Neuronal stem cell (in vitro differentiated cells): ENCODE measurements at regions not wholly inside any gene's neighbourhood (a gene's known extent, or its start where the extent isn't known, plus 50 kb on each side); places are given as distances from the start of the nearest gene placed in this dataset.

Source experiments
- DNase-seq: peaks from one replicate; pipeline ENCODE4 v3.0.0-alpha.2; 2013; ENCODE audit warnings: low spot score
- H2AFZ ChIP-seq: one replicate; pipeline ENCODE4 v1.6.1; 2013; ENCODE audit warnings: mild to moderate bottlenecking, low read length, inconsistent platforms
- H2AK5ac ChIP-seq: 2 replicates; pipeline ENCODE4 v1.6.1; 2013; ENCODE audit warnings: low read depth, mild to moderate bottlenecking, inconsistent platforms, low read length, moderate library complexity, mixed read lengths
- H2BK120ac ChIP-seq: 2 replicates; pipeline ENCODE4 v1.6.1; 2013; ENCODE audit warnings: low read depth, mild to moderate bottlenecking, inconsistent platforms, low read length, moderate library complexity, mixed read lengths
- H2BK12ac ChIP-seq: one replicate; pipeline ENCODE4 v1.6.1; 2013; ENCODE audit warnings: low read length, inconsistent platforms
- H2BK15ac ChIP-seq: 2 replicates; pipeline ENCODE4 v1.6.1; 2013; ENCODE audit warnings: mild to moderate bottlenecking, low read length, inconsistent platforms, mixed read lengths
- H2BK5ac ChIP-seq: one replicate; pipeline ENCODE4 v1.6.1; 2013; ENCODE audit warnings: inconsistent platforms, mild to moderate bottlenecking, low read length, moderate library complexity
- H3K14ac ChIP-seq: one replicate; pipeline ENCODE4 v1.6.1; 2013; ENCODE audit warnings: low read length, inconsistent platforms
- H3K18ac ChIP-seq: 2 replicates; pipeline ENCODE4 v1.6.1; 2013; ENCODE audit warnings: low read length, inconsistent platforms
- H3K23ac ChIP-seq: 2 replicates; pipeline ENCODE4 v1.6.1; 2013; ENCODE audit warnings: low read depth, mild to moderate bottlenecking, mixed read lengths, low read length, inconsistent platforms; ENCODE audit not compliant: poor library complexity
- H3K27ac ChIP-seq: replicated peaks from 3 replicates; pipeline ENCODE4 v1.5.1; 2013; ENCODE audit warnings: low read length, inconsistent platforms
- H3K27me3 ChIP-seq, 3 experiments: 2 replicates each; pipeline ENCODE4 v1.6.1; 2013; ENCODE audit warnings: low read length in 3 of 3, mild to moderate bottlenecking in 2 of 3, inconsistent platforms in 1 of 3, low read depth in 1 of 3, mixed read lengths in 1 of 3, moderate library complexity in 1 of 3; ENCODE audit not compliant: control insufficient read depth in 3 of 3, insufficient read depth in 3 of 3
- H3K36me3 ChIP-seq, 2 donors: replicated peaks in 1 of 2; 2 replicates each; pipeline ENCODE4 v1.6.1; 2013; ENCODE audit warnings: low read length in 2 of 2; ENCODE audit not compliant: control insufficient read depth in 2 of 2, insufficient read depth in 2 of 2
- H3K4ac ChIP-seq: 2 replicates; pipeline ENCODE4 v1.6.1; 2013; ENCODE audit warnings: inconsistent platforms, mild to moderate bottlenecking, low read length, moderate library complexity
- H3K4me1 ChIP-seq, 2 donors: 1 replicate in 1 of 2; 2 replicates in 1 of 2; pipeline ENCODE4 v1.6.1; 2013; ENCODE audit warnings: low read length in 2 of 2, low read depth in 1 of 2; ENCODE audit not compliant: control insufficient read depth in 2 of 2, insufficient read depth in 1 of 2
- H3K4me2 ChIP-seq: one replicate; pipeline ENCODE4 v1.6.1; 2013; ENCODE audit warnings: mild to moderate bottlenecking, low read length, inconsistent platforms; ENCODE audit not compliant: insufficient read depth, poor library complexity, severe bottlenecking
- H3K4me3 ChIP-seq, 2 donors: 2 replicates each; pipeline ENCODE4 v1.5.1; 2013; ENCODE audit warnings: low read length in 2 of 2, mild to moderate bottlenecking in 2 of 2, inconsistent platforms in 1 of 2, moderate library complexity in 1 of 2
- H3K79me1 ChIP-seq: one replicate; pipeline ENCODE4 v1.6.1; 2013; ENCODE audit warnings: low read depth, mild to moderate bottlenecking, inconsistent platforms, low read length, moderate library complexity
- H3K9ac ChIP-seq: one replicate; pipeline ENCODE4 v1.6.1; 2013; ENCODE audit warnings: mild to moderate bottlenecking, low read depth, low read length, inconsistent platforms; ENCODE audit not compliant: poor library complexity
- H3K9me3 ChIP-seq, 2 donors: replicated peaks in 1 of 2; 2 replicates each; pipeline versions ENCODE3 to v1.6.1; 2013; ENCODE audit warnings: low read length in 2 of 2, mild to moderate bottlenecking in 2 of 2, inconsistent platforms in 1 of 2, low read depth in 1 of 2, mixed read lengths in 1 of 2, moderate library complexity in 1 of 2; ENCODE audit not compliant: control insufficient read depth in 2 of 2, insufficient read depth in 1 of 2
- H4K8ac ChIP-seq: one replicate; pipeline ENCODE4 v1.6.1; 2013; ENCODE audit warnings: low read depth, mild to moderate bottlenecking, inconsistent platforms, low read length, moderate library complexity
- H4K91ac ChIP-seq: one replicate; pipeline ENCODE4 v1.6.1; 2013; ENCODE audit warnings: low read length, low read depth, mild to moderate bottlenecking, inconsistent platforms; ENCODE audit not compliant: poor library complexity
- whole genome bisulfite sequencing, 2 donors: extraction: QIAGEN DNeasy Blood & Tissue Kit; methylation state at CpG; one replicate each; pipeline ENCODE4 v1.1.7; 2013; ENCODE audit warnings: missing lambda C conversion rate in 2 of 2, mixed read lengths in 1 of 2; ENCODE audit not compliant: insufficient read length in 2 of 2, insufficient replicate concordance in 1 of 2; ENCODE audit errors: extremely low coverage in 2 of 2; 5-methylcytosine and 5-hydroxymethylcytosine counted together

DNA sequence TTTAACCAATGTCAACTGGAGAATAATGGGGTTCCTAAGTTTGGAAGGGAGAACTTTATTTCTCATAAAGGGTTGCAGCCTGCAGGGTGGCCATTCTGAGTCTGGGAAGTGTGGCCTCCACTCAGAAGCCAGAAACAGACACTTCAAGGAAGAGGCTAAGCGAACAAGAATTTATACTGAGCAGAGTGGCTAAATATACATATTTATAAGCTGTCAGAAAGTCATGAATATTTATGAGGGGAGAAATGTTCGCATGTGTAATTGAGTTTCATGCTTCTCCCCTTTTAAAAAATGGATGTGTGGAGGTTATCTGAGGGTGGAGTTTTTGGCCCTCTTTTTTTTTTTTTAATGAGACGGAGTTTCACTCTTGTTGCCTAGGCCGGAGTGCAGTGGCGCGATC lies 78.1 kb upstream of the PLAC8 start:
- no peaks in the 10 kb centered on the region for H3K9me3 ChIP-seq
- no peak overlapping the region for H3K23ac ChIP-seq
- H3K18ac ChIP-seq = no peak overlapping the region
- H3K36me3 ChIP-seq = no peaks in the 10 kb centered on the region
- H2BK5ac ChIP-seq = no peak overlapping the region
- H3K14ac ChIP-seq = no peak overlapping the region
- no peak overlapping the region for H3K4me2 ChIP-seq
- no peak for DNase-seq
- H2BK120ac ChIP-seq = no peak overlapping the region
- peaks cover 3 to 4% of the 10 kb centered on the region in 2 donors for H3K4me1 ChIP-seq
- no CpG with 5 or more reads among the region's 6 CpGs for WGBS, 2 donors
- H2BK15ac ChIP-seq = no peak overlapping the region
- no peaks in the 10 kb centered on the region for H3K27me3 ChIP-seq
- no peak overlapping the region for H3K9ac ChIP-seq
- no peak overlapping the region for H2AK5ac ChIP-seq
- no peak overlapping the region for H3K4me3 ChIP-seq
- H2BK12ac ChIP-seq = no peak overlapping the region
- H4K8ac ChIP-seq = no peak overlapping the region
- H3K79me1 ChIP-seq = no peaks in the 10 kb centered on the region
- H3K27ac ChIP-seq = no peak overlapping the region
- no peak overlapping the region for H3K4ac ChIP-seq
- no peak overlapping the region for H4K91ac ChIP-seq
- H2AFZ ChIP-seq = no peak overlapping the region

DNA sequence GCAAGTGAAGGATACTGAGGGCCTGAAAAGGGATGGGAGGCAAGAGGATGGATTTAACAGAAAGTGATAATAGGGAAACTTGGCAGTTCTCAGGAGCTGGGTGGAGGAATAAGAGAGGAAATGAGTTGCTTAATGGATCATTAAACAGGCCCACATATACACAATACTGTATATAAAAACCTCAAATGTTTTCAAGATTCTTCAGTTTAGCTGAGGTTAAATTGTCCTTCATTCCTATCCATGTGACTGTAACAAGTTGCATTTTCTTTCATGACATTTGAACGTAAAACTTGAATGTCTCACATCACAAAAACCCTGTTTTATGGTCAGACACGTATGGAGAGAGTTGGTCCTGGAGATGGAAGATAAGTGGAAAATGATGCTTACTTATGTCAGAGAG lies 76.5 kb upstream of the PLAC8 start:
- no peak overlapping the region for H3K4me2 ChIP-seq
- no peak overlapping the region for H2AK5ac ChIP-seq
- H3K18ac ChIP-seq = no peak overlapping the region
- DNase-seq = no peak
- no peak overlapping the region for H3K27ac ChIP-seq
- no peak overlapping the region for H3K4me3 ChIP-seq
- H3K9me3 ChIP-seq = no peaks in the 10 kb centered on the region
- H3K4ac ChIP-seq = no peak overlapping the region
- no peak overlapping the region for H3K9ac ChIP-seq
- no peak overlapping the region for H4K91ac ChIP-seq
- no peak overlapping the region for H2AFZ ChIP-seq
- H2BK15ac ChIP-seq = no peak overlapping the region
- H3K36me3 ChIP-seq = no peaks in the 10 kb centered on the region
- no peak overlapping the region for H2BK12ac ChIP-seq
- no peak overlapping the region for H2BK5ac ChIP-seq
- H3K23ac ChIP-seq = no peak overlapping the region
- H2BK120ac ChIP-seq = no peak overlapping the region
- H3K4me1 ChIP-seq = peaks cover 3 to 4% of the 10 kb centered on the region in 2 donors
- no peak overlapping the region for H3K14ac ChIP-seq
- no peaks in the 10 kb centered on the region for H3K27me3 ChIP-seq
- no peaks in the 10 kb centered on the region for H3K79me1 ChIP-seq
- no CpG with 5 or more reads among the region's 2 CpGs for WGBS, 2 donors
- H4K8ac ChIP-seq = no peak overlapping the region

DNA sequence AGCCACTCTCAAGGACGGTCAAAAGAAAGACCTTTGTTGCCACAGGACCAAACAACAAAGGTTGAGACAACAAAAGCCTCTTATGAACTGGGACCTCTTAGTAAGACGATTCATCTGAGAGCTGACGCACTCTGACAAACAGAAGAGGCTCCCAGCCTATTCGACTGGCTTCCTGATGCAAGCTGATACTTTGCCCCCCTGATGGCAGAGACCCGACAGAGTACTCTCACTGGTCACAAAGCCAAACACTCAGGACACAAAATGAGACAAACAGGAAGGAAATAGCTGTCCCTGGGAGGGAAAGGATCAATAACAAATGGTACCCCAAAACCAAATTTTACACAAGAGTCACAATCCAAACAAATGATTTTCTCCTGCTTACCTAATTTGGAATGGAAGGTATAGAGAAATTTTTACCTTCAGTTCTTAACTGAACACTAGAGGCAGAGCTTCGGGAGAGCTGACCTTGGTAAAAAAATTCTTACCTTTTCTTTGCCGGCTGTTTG lies 75.2 kb upstream of the PLAC8 start:
- Histone ChIP-seq H4K91ac (no peak overlapping the region), H2BK15ac (no peak overlapping the region)

DNA sequence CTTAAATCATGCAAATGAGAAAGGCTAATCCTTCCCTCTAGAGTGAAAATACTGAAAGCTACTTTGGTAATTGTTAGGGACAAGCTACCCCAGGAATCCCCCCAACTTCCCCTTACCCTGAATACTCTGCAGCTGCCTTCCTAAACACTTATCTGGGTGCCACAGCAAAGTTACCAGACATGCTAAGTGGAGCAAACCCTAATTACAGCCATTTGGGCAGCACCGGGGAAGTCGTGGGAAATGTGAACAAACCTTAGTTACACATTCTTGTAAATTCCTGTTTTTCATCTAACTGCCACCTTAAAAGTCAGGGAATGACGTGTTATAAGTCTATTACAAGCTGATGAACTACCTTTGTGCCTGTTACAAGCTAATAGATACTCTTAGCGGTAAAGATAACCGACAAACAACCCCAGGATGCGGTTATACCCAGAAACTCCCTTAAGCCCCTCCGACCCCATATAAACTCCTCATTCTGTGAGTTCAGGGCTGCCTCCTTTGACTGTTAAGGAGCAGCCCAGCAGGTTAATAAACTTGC lies 66.0 kb upstream of the PLAC8 start:
- no peaks in the 10 kb centered on the region for H3K27me3 ChIP-seq
- H3K79me1 ChIP-seq = no peaks in the 10 kb centered on the region
- H3K36me3 ChIP-seq = no peaks in the 10 kb centered on the region
- H3K23ac ChIP-seq = no peak overlapping the region
- no CpG with 5 or more reads among the region's 7 CpGs for WGBS, 2 donors
- no peak overlapping the region for H2AK5ac ChIP-seq
- H3K9ac ChIP-seq = no peak overlapping the region
- H2BK15ac ChIP-seq = no peak overlapping the region
- no peak overlapping the region for H4K8ac ChIP-seq
- H3K18ac ChIP-seq = no peak overlapping the region
- no peak overlapping the region for H2AFZ ChIP-seq
- no peak overlapping the region for H2BK5ac ChIP-seq
- no peaks in the 10 kb centered on the region for H3K4me1 ChIP-seq
- no peak overlapping the region for H4K91ac ChIP-seq
- H2BK120ac ChIP-seq = no peak overlapping the region
- H2BK12ac ChIP-seq = no peak overlapping the region
- no peak for DNase-seq
- no peak overlapping the region for H3K4ac ChIP-seq
- no peak overlapping the region for H3K4me3 ChIP-seq
- H3K14ac ChIP-seq = no peak overlapping the region
- H3K27ac ChIP-seq = no peak overlapping the region
- H3K4me2 ChIP-seq = no peak overlapping the region
- no peaks in the 10 kb centered on the region for H3K9me3 ChIP-seq

More for the DNA sequence above, 75.2 kb upstream of the PLAC8 start:
- no peak overlapping the region for H3K23ac ChIP-seq
- H3K36me3 ChIP-seq = no peaks in the 10 kb centered on the region
- no peak overlapping the region for H3K14ac ChIP-seq
- peak; percentile 23 for DNase-seq
- no peaks in the 10 kb centered on the region for H3K79me1 ChIP-seq
- no peak overlapping the region for H2BK12ac ChIP-seq
- WGBS, 2 donors = no CpG with 5 or more reads among the region's 7 CpGs
- no peak overlapping the region for H3K4me2 ChIP-seq
- H3K27me3 ChIP-seq = no peaks in the 10 kb centered on the region
- H2AFZ ChIP-seq = peak overlapping the region; percentile 37
- H3K18ac ChIP-seq = no peak overlapping the region
- H3K9ac ChIP-seq = no peak overlapping the region
- H4K8ac ChIP-seq = no peak overlapping the region
- no peak overlapping the region for H2AK5ac ChIP-seq
- no peak overlapping the region for H3K4me3 ChIP-seq
- no peak overlapping the region for H3K27ac ChIP-seq
- no peak overlapping the region for H2BK120ac ChIP-seq
- H3K9me3 ChIP-seq = no peaks in the 10 kb centered on the region
- no peak overlapping the region for H2BK5ac ChIP-seq
- peaks cover 3 to 4% of the 10 kb centered on the region in 2 donors for H3K4me1 ChIP-seq
- H3K4ac ChIP-seq = no peak overlapping the region
